ENCODE measurements at regions not wholly inside any gene's neighbourhood (a gene's known extent, or its start where the extent isn't known, plus 50 kb on each side); places are given as distances from the start of the nearest gene placed in this dataset.

DNA sequence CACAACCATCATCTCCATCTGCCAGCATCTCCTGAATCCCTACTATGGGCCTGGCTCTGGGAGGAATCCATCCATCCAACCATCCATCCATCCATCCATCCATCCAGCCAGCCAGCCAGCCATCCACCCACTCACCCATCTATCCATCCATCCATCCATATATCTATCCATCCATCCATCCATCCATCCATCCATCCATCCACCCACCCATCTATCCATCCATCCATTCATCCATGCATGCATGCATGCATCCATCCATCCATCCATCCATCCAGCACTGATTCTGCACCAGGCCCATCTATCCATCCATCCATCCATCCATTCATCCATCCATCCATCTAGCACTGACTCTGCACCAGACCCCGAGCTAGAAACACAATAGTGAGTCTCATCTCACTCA lies 141.3 kb upstream of the WNT4 start:
- TF ChIP-seq, protein P1, sequence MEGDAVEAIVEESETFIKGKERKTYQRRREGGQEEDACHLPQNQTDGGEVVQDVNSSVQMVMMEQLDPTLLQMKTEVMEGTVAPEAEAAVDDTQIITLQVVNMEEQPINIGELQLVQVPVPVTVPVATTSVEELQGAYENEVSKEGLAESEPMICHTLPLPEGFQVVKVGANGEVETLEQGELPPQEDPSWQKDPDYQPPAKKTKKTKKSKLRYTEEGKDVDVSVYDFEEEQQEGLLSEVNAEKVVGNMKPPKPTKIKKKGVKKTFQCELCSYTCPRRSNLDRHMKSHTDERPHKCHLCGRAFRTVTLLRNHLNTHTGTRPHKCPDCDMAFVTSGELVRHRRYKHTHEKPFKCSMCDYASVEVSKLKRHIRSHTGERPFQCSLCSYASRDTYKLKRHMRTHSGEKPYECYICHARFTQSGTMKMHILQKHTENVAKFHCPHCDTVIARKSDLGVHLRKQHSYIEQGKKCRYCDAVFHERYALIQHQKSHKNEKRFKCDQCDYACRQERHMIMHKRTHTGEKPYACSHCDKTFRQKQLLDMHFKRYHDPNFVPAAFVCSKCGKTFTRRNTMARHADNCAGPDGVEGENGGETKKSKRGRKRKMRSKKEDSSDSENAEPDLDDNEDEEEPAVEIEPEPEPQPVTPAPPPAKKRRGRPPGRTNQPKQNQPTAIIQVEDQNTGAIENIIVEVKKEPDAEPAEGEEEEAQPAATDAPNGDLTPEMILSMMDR (IDR thresholded peaks at IDR 0.05): no peak
- TF ChIP-seq POLR2A (IDR thresholded peaks at IDR 0.05): no peak
- no peak for TF ChIP-seq POLR2AphosphoS5 (IDR thresholded peaks at IDR 0.05)
